Chondrocyte (in vitro differentiated cells): ENCODE measurements at regions not wholly inside any gene's neighbourhood (a gene's known extent, or its start where the extent isn't known, plus 50 kb on each side); places are given as distances from the start of the nearest gene placed in this dataset.

Experiments
- DNase-seq: peaks from one replicate; pipeline ENCODE4 v3.0.0; 2021; ENCODE audit warnings: mixed read lengths, low spot score
- H3K27ac Mint-ChIP-seq: one replicate; pipeline ENCODE4 v1.8.0; 2021; ENCODE audit warnings: mild to moderate bottlenecking, moderate library complexity, mixed read lengths; ENCODE audit not compliant: unreplicated experiment
- H3K27me3 Mint-ChIP-seq: 2 replicates; pipeline ENCODE4 v1.8.0; 2021; ENCODE audit warnings: low read depth, mixed read lengths
- H3K36me3 Mint-ChIP-seq: 2 replicates; pipeline ENCODE4 v1.8.0; 2021; ENCODE audit warnings: low read depth, mixed read lengths
- H3K4me1 Mint-ChIP-seq: 2 replicates; pipeline ENCODE4 v1.8.0; 2021; ENCODE audit warnings: low read depth, mild to moderate bottlenecking, mixed read lengths
- H3K4me3 Mint-ChIP-seq: one replicate; pipeline ENCODE4 v1.8.0; 2021; ENCODE audit warnings: mild to moderate bottlenecking, moderate library complexity, mixed read lengths; ENCODE audit not compliant: unreplicated experiment
- H3K9me3 Mint-ChIP-seq: 2 replicates; pipeline ENCODE4 v1.8.0; 2021; ENCODE audit warnings: low read depth, mixed read lengths
- CTCF ChIP-seq: fragments of 200-600 bp; sonication (generic); IDR thresholded peaks from 2 replicates; pipeline ENCODE4 v1.5.0; 2021; ENCODE audit warnings: antibody characterized with exemption, mild to moderate bottlenecking, moderate library complexity

- no peak for DNase-seq
- Mint-ChIP-seq H3K4me3 (no peak overlapping the region), H3K4me1 (no peaks in the 10 kb centered on the region), H3K9me3 (peaks cover 2% of the 10 kb centered on the region), H3K27me3 (no peaks in the 10 kb centered on the region), H3K36me3 (no peaks in the 10 kb centered on the region), H3K27ac (no peak overlapping the region)
- no peak for TF ChIP-seq CTCF
Observed at GRCh38 chr1:38198621-38199020, 152.0 kb upstream of the POU3F1 start.

- Mint-ChIP-seq H3K36me3 (no peaks in the 10 kb centered on the region), H3K4me1 (no peaks in the 10 kb centered on the region), H3K9me3 (peaks cover 2% of the 10 kb centered on the region), H3K27ac (no peak overlapping the region), H3K27me3 (no peaks in the 10 kb centered on the region), H3K4me3 (no peak overlapping the region)
- no peak for DNase-seq
- no peak for TF ChIP-seq CTCF
Observed at GRCh38 chr1:38198099-38198498, 151.5 kb upstream of the POU3F1 start.

- H3K36me3 Mint-ChIP-seq: no peaks in the 10 kb centered on the region
- no peak for TF ChIP-seq CTCF
- DNase-seq: no peak
- H3K9me3 Mint-ChIP-seq: peaks cover 2% of the 10 kb centered on the region
- H3K27ac Mint-ChIP-seq: no peak overlapping the region
- H3K27me3 Mint-ChIP-seq: peaks cover 3% of the 10 kb centered on the region
- no peak overlapping the region for H3K4me3 Mint-ChIP-seq
- H3K4me1 Mint-ChIP-seq: no peaks in the 10 kb centered on the region
Observed at GRCh38 chr1:38197312-38198061, 150.9 kb upstream of the POU3F1 start.

GRCh38 chr1:38194472-38194871 is 147.9 kb upstream of the POU3F1 start:
- Mint-ChIP-seq H3K36me3 (no peaks in the 10 kb centered on the region), H3K4me3 (no peak overlapping the region), H3K27me3 (peaks cover 8% of the 10 kb centered on the region), H3K9me3 (no peaks in the 10 kb centered on the region), H3K4me1 (no peaks in the 10 kb centered on the region), H3K27ac (no peak overlapping the region)
- DNase-seq: no peak
- TF ChIP-seq CTCF: no peak

- no peaks in the 10 kb centered on the region for H3K4me1 Mint-ChIP-seq
- no peak for DNase-seq
- no peak overlapping the region for H3K27ac Mint-ChIP-seq
- peaks cover 6% of the 10 kb centered on the region for H3K9me3 Mint-ChIP-seq
- H3K36me3 Mint-ChIP-seq: no peaks in the 10 kb centered on the region
- TF ChIP-seq CTCF: no peak
- H3K4me3 Mint-ChIP-seq: no peak overlapping the region
- peaks cover 12% of the 10 kb centered on the region for H3K27me3 Mint-ChIP-seq
Observed at GRCh38 chr1:38193040-38193439, 146.4 kb upstream of the POU3F1 start.
